ENCODE measurements at regions not wholly inside any gene's neighbourhood (a gene's known extent, or its start where the extent isn't known, plus 50 kb on each side); places are given as distances from the start of the nearest gene placed in this dataset.
A peak's percentile ranks its signal among the peaks of the same experiment; 100 is the strongest.
"Not testable (repeated sequence)": the region's sequence is repeated elsewhere in the genome, so short reads cannot be mapped to it uniquely, and the experiment has no call there.

DNA sequence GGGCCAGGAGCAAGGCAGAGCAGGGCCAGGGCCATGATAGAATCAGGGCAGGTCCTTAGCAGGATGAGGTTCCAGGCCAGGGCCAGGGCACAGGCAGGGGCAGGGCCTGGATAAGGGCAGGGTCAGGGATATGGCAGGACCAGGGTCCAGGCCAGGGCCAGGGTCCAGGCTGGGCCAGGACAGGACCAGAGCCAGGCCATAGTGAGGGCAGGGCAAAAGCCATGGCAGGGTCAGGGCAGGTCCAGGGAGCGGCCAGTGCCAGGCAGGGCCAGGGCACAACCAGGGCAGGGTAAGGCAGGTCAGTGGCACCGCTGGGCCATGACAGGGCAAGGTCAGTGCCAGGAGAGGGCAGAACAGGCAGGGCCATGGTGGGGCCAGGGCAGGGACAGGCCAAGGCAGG, 152.2 kb downstream of the LIPI start:
- Histone ChIP-seq H3K79me2 (ENCODE audit: control insufficient read depth, insufficient read depth, low read length, unreplicated experiment) (peaks cover 2% of the 10 kb centered on the region), H3K36me3 (ENCODE audit: insufficient read depth, low read length) (no peaks in the 10 kb centered on the region), H3K27me3 (ENCODE audit: insufficient read depth, low read length) (no peaks in the 10 kb centered on the region), H2AFZ (ENCODE audit: low read length, unreplicated experiment) (no peak overlapping the region), H3K4me3 (ENCODE audit: low read depth, low read length) (no peak overlapping the region), H3K4me1 (ENCODE audit: control insufficient read depth, insufficient read depth, low read length, unreplicated experiment) (peaks cover 6% of the 10 kb centered on the region), H3K27ac (ENCODE audit: low read depth, low read length) (no peak overlapping the region)

DNA sequence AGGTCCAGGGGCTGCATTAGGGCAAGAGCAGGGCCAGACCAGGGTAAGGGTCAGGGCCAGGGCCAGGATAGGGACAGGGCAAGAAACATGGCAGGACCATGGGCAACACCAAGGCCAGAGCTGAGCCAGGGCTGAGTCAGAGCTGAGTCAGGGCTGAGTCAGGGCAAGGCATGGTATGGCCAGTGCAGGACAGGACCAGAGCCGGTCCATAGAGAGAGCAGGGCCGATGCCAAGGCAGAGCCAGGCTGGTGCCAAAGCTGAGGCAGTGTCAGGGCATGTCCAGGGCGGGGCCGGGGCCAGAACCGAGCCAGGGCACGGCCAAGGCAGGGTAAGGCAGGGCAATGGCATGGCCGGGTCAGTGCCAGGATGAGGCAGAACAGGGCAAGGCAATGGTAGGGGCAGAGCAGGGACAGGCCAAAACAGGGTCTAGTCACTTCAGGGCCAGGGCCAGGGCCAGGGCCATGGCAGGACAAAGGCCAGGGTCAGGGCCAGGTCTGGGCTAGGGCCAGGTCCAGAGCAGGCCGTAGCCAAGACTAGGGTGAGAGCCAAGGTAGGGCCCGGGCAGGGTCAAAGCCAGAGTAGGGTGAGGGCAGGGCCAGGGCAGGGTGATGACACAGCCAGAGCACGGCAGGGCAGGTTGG, 152.8 kb downstream of the LIPI start:
- H3K27ac ChIP-seq (ENCODE audit: low read depth, low read length); H3K36me3 ChIP-seq (ENCODE audit: insufficient read depth, low read length); H3K4me3 ChIP-seq (ENCODE audit: low read depth, low read length); H3K27me3 ChIP-seq (ENCODE audit: insufficient read depth, low read length); H3K4me1 ChIP-seq (ENCODE audit: control insufficient read depth, insufficient read depth, low read length, unreplicated experiment); H2AFZ ChIP-seq (ENCODE audit: low read length, unreplicated experiment); H3K79me2 ChIP-seq (ENCODE audit: control insufficient read depth, insufficient read depth, low read length, unreplicated experiment): not testable (repeated sequence)

DNA sequence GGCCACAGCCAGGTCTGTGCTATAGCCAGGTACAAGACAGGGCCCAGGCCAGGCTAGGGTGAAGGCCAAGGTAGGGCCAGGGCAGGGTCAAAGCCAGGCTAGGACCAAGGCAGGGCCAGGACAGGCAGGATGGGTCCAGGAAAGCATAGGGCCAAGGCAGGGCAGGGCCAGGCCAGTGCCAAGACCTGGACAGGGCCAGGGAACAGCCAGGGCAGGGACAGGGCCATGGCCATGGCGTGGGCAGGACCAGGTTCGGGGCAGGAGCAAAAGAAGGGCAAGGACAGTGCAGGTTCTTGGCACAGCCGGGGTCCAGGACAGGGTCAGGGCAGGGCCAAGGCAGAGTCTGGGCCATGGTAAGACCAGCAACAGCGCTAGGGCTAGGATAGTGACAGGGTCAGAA, 153.4 kb downstream of the LIPI start:
- no peak overlapping the region for H3K27ac ChIP-seq (ENCODE audit: low read depth, low read length)
- H3K4me3 ChIP-seq (ENCODE audit: low read depth, low read length), result no peak overlapping the region
- H3K27me3 ChIP-seq (ENCODE audit: insufficient read depth, low read length), result no peaks in the 10 kb centered on the region
- H3K36me3 ChIP-seq (ENCODE audit: insufficient read depth, low read length), result no peaks in the 10 kb centered on the region
- H3K4me1 ChIP-seq (ENCODE audit: control insufficient read depth, insufficient read depth, low read length, unreplicated experiment), result peaks cover 6% of the 10 kb centered on the region
- H3K79me2 ChIP-seq (ENCODE audit: control insufficient read depth, insufficient read depth, low read length, unreplicated experiment), result peaks cover 2% of the 10 kb centered on the region
- no peak overlapping the region for H2AFZ ChIP-seq (ENCODE audit: low read length, unreplicated experiment)

DNA sequence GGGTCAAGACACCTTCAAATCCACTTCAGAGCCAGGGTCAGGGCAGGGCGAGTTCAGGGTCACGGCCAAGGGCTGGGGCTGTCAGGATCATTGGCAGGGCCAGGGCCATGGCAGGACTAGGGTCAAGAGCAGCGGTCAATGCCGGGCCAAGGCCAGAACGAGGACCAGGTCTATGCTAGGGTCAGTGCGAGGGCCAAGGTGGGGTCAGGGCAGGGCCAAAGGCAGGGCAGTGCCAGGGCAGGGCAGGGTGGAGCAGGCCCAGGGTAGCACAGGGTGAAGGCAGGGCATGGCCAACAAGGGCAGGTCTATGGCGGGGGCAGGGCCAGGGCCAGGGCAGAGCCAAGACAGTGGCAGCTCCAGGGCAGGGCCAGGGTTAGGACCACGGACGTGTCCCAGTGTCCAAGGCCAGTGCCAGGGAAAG, 154.0 kb downstream of the LIPI start:
- Histone ChIP-seq H3K27me3 (ENCODE audit: insufficient read depth, low read length) (no peaks in the 10 kb centered on the region), H3K4me1 (ENCODE audit: control insufficient read depth, insufficient read depth, low read length, unreplicated experiment) (peaks cover 6% of the 10 kb centered on the region), H3K4me3 (ENCODE audit: low read depth, low read length) (no peak overlapping the region), H3K79me2 (ENCODE audit: control insufficient read depth, insufficient read depth, low read length, unreplicated experiment) (peaks cover 2% of the 10 kb centered on the region), H2AFZ (ENCODE audit: low read length, unreplicated experiment) (no peak overlapping the region), H3K36me3 (ENCODE audit: insufficient read depth, low read length) (no peaks in the 10 kb centered on the region), H3K27ac (ENCODE audit: low read depth, low read length) (no peak overlapping the region)

DNA sequence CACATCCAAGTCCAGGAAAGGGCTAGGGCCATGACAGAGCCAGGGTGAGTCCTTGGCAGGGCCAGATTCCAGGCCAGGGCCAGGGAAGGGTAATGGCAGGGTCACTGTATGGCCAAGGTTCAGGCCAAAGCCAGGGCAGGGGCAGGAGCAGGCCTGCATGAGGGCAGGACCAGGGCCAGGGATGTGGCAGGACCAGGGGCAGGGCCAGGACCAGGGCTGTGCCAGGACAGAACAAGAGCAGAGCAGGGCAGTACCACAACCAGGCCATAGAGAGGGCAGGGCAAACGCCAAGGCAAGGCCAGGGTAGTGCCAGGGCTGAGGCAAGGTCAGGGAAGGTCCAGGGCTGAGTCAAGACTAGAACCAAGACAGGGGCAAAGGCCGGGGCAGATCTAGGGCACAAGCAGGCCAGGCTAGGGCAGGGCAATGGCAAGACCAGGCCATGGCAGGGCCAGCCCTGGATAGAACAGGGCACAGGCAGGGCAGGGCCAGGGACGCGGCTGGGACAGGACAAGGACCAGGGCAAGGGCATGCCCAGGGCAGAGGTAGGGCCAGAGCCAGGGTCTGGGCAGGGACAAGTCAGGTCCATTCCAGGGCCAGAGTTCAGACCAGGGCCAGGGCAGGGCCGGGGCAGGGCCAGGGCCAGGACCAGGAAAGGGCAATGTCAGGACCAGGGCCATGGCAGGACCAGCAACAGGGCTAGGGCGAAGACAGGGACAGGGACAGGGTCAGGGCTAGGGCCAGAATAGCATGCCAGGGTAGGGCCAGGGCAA, 154.8 kb downstream of the LIPI start:
- H3K27ac ChIP-seq (ENCODE audit: low read depth, low read length); H2AFZ ChIP-seq (ENCODE audit: low read length, unreplicated experiment); H3K36me3 ChIP-seq (ENCODE audit: insufficient read depth, low read length); H3K4me1 ChIP-seq (ENCODE audit: control insufficient read depth, insufficient read depth, low read length, unreplicated experiment); H3K4me3 ChIP-seq (ENCODE audit: low read depth, low read length); H3K27me3 ChIP-seq (ENCODE audit: insufficient read depth, low read length); H3K79me2 ChIP-seq (ENCODE audit: control insufficient read depth, insufficient read depth, low read length, unreplicated experiment): not testable (repeated sequence)

DNA sequence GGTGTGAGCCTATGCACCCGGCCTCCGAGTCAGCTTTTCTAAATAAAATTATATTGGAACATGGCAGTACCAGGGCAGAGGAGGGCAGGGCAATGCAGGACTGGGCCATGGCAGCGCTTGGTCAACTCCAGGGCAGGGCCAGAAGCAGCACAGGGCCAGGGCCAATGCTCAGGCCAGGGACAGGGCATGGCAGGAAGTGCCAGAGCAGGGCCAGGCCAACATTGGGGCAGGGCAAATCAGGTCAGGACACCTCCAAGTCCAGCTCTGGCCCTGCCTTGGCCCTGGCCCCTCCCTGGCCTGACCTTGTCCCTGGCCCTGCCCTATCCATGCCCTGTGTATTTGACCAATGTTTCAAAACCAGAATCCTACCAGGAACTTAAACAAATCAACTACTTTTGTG, 156.1 kb downstream of the LIPI start:
- H3K4me3 ChIP-seq (ENCODE audit: low read depth, low read length), result no peak overlapping the region
- no peak overlapping the region for H2AFZ ChIP-seq (ENCODE audit: low read length, unreplicated experiment)
- peaks cover 6% of the 10 kb centered on the region for H3K4me1 ChIP-seq (ENCODE audit: control insufficient read depth, insufficient read depth, low read length, unreplicated experiment)
- no peak overlapping the region for H3K27ac ChIP-seq (ENCODE audit: low read depth, low read length)
- H3K79me2 ChIP-seq (ENCODE audit: control insufficient read depth, insufficient read depth, low read length, unreplicated experiment), result peaks cover 2% of the 10 kb centered on the region
- H3K36me3 ChIP-seq (ENCODE audit: insufficient read depth, low read length), result no peaks in the 10 kb centered on the region
- no peaks in the 10 kb centered on the region for H3K27me3 ChIP-seq (ENCODE audit: insufficient read depth, low read length)

DNA sequence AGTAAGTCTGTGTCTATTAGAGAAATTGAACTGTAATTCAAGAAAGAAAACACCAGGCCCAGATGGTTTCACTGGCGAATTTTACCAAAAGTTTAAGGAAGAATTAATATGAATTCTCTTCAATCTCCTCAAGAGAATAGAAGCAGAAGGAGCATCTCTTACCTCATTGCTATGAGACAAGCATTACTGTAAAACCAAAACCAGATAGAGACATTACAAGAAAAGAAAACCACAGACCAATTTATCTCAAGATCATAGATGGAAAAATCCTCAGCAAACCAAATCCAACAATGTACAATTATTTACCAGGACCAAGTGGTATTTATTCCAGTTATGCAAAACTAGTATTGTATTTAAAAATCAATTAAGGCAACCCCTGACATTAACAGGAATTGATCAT, 160.6 kb downstream of the LIPI start:
- H3K36me3 ChIP-seq (ENCODE audit: insufficient read depth, low read length), result no peaks in the 10 kb centered on the region
- H3K79me2 ChIP-seq (ENCODE audit: control insufficient read depth, insufficient read depth, low read length, unreplicated experiment), result peaks cover 2% of the 10 kb centered on the region
- H3K27ac ChIP-seq (ENCODE audit: low read depth, low read length), result no peak overlapping the region
- no peaks in the 10 kb centered on the region for H3K4me1 ChIP-seq (ENCODE audit: control insufficient read depth, insufficient read depth, low read length, unreplicated experiment)
- no peak overlapping the region for H3K4me3 ChIP-seq (ENCODE audit: low read depth, low read length)
- H3K27me3 ChIP-seq (ENCODE audit: insufficient read depth, low read length), result no peaks in the 10 kb centered on the region
- no peak overlapping the region for H2AFZ ChIP-seq (ENCODE audit: low read length, unreplicated experiment)

DNA sequence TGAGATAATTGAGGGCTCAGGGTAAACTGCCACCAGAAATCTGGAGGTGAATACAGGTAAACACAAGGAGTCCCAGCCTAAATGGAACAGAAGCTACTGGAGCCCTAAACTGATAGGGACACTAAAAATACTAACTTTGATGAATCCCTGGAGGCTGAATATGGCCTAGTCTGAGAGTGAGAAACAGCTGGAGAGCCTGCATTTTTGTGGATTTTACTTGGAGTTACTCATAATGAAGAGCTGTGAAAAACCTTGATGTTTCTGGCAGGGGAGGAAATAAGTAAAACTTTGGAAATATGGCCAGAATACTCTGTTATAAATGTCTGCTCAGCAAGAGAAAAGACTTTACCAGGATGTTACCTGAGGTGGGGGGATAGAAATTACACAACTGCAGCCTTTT, 164.4 kb downstream of the LIPI start:
- no peaks in the 10 kb centered on the region for H3K79me2 ChIP-seq (ENCODE audit: control insufficient read depth, insufficient read depth, low read length, unreplicated experiment)
- no peaks in the 10 kb centered on the region for H3K4me1 ChIP-seq (ENCODE audit: control insufficient read depth, insufficient read depth, low read length, unreplicated experiment)
- no peaks in the 10 kb centered on the region for H3K27me3 ChIP-seq (ENCODE audit: insufficient read depth, low read length)
- H2AFZ ChIP-seq (ENCODE audit: low read length, unreplicated experiment), result no peak overlapping the region
- no peaks in the 10 kb centered on the region for H3K36me3 ChIP-seq (ENCODE audit: insufficient read depth, low read length)
- no peak overlapping the region for H3K27ac ChIP-seq (ENCODE audit: low read depth, low read length)
- no peak overlapping the region for H3K4me3 ChIP-seq (ENCODE audit: low read depth, low read length)

DNA sequence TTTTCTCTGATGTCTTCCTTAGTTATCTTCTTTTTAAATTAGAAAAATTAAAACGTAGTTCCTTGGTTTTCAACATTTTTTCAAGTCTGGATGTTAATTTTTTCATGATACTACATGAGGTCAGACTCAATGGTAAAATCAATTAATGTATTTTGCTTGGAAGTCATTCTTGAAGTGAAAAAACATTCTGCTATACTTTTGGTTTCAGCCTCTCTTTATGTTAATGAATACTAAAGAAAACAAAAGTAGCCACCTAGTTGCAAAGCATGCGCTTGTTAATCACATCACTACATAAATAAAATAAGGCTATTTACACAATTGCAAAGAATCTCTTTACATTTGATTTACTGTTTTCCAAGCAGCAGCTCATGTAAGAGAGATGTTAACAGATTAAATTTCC, 170.4 kb downstream of the LIPI start:
- Histone ChIP-seq H2AFZ (ENCODE audit: low read length, unreplicated experiment) (no peak overlapping the region), H3K27ac (ENCODE audit: low read depth, low read length) (no peak overlapping the region), H3K4me1 (ENCODE audit: control insufficient read depth, insufficient read depth, low read length, unreplicated experiment) (no peaks in the 10 kb centered on the region), H3K79me2 (ENCODE audit: control insufficient read depth, insufficient read depth, low read length, unreplicated experiment) (peaks cover 6% of the 10 kb centered on the region), H3K36me3 (ENCODE audit: insufficient read depth, low read length) (no peaks in the 10 kb centered on the region), H3K4me3 (ENCODE audit: low read depth, low read length) (no peak overlapping the region), H3K27me3 (ENCODE audit: insufficient read depth, low read length) (no peaks in the 10 kb centered on the region)

DNA sequence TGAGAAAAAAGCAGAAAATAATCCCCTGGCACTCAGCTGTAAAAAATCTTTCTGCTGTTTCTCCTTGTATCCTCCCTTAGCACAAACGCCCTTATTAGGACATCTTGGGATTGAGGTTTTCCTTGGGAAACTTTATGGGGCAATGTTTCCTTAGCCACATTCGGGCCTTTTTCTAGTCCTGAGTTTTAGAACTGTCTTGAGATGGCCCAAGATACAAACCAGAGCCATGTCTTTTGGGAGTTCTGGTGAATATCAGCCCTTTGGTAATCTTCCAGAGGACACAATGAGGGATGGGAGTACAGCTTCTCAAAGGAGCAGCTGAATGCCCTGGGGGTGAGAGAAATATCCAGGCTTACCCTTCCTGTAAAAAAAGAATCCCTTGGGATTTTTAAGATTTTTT, 182.1 kb downstream of the LIPI start:
- not testable (repeated sequence) for H2AFZ ChIP-seq (ENCODE audit: low read length, unreplicated experiment); H3K36me3 ChIP-seq (ENCODE audit: insufficient read depth, low read length); H3K79me2 ChIP-seq (ENCODE audit: control insufficient read depth, insufficient read depth, low read length, unreplicated experiment); H3K27ac ChIP-seq (ENCODE audit: low read depth, low read length); H3K4me1 ChIP-seq (ENCODE audit: control insufficient read depth, insufficient read depth, low read length, unreplicated experiment); H3K27me3 ChIP-seq (ENCODE audit: insufficient read depth, low read length)
- peak overlapping the region; percentile 88 for H3K4me3 ChIP-seq (ENCODE audit: low read depth, low read length)

DNA sequence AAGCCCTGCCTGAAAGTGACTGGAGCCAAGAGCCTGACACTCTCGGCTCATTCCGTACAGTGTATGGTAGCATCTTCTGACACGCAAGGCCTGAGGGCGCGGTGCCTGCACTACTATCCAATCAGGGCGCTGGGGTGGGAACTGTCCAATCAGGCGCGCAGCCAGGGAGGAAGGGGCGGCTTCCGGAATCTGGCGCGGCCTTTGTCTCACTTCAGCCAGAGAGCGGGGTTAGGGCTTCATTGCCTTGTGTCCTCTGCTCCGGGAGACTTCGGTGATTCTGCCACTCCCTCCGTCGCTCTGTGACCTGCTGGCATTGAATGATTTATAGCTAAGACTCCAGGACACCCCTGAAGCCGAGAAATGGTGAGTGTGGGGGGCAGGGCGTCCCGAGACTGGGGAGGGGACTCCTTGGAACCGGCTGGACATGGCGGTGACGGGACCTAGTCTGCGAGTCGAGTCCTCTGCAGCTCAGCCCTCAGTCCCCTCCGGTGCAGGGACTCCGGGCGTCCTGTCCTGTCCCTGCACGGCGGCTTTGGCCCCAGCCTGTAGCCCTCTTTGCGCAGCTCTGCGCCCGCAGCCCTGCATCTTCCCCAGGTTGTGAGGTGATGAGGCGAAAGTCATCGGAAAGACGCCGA, 183.4 kb downstream of the LIPI start:
- H3K27ac ChIP-seq (ENCODE audit: low read depth, low read length); H3K79me2 ChIP-seq (ENCODE audit: control insufficient read depth, insufficient read depth, low read length, unreplicated experiment); H3K27me3 ChIP-seq (ENCODE audit: insufficient read depth, low read length); H3K36me3 ChIP-seq (ENCODE audit: insufficient read depth, low read length); H3K4me1 ChIP-seq (ENCODE audit: control insufficient read depth, insufficient read depth, low read length, unreplicated experiment): not testable (repeated sequence)
- peak overlapping the region; percentile 88 for H3K4me3 ChIP-seq (ENCODE audit: low read depth, low read length)
- peak overlapping the region; percentile 33 for H2AFZ ChIP-seq (ENCODE audit: low read length, unreplicated experiment)
